HAP-1 (cell line): ENCODE measurements at regions not wholly inside any gene's neighbourhood (a gene's known extent, or its start where the extent isn't known, plus 50 kb on each side); places are given as distances from the start of the nearest gene placed in this dataset.

Experiments
- DNase-seq, 2 experiments: peaks; one replicate each; pipeline ENCODE4 v3.0.0-alpha.2; 2016 to 2020; ENCODE audit warnings: low spot score in 2 of 2
- H3K27me3 ChIP-seq: fragments of 250-450 bp; sonication (Bioruptor Pico); 2 replicates; pipeline ENCODE4 v1.5.1; 2020; ENCODE audit warnings: low read depth, mild to moderate bottlenecking, moderate library complexity
- H3K36me3 ChIP-seq: fragments of 250-450 bp; sonication (Bioruptor Pico); replicated peaks from 2 replicates; pipeline ENCODE4 v1.5.1; 2020; ENCODE audit warnings: mild to moderate bottlenecking
- H3K4me1 ChIP-seq: fragments of 250-450 bp; sonication (Bioruptor Pico); 2 replicates; pipeline ENCODE4 v1.5.1; 2020; ENCODE audit warnings: mild to moderate bottlenecking
- H3K4me3 ChIP-seq: fragments of 250-450 bp; sonication (Bioruptor Pico); 2 replicates; pipeline ENCODE4 v1.5.1; 2020; ENCODE audit warnings: mild to moderate bottlenecking, moderate library complexity
- H3K9me3 ChIP-seq: fragments of 250-450 bp; sonication (Bioruptor Pico); 2 replicates; pipeline ENCODE4 v1.5.1; 2020; ENCODE audit warnings: mild to moderate bottlenecking, moderate library complexity
- in situ Hi-C: fragments of 300-500 bp; cut with MboI; formaldehyde crosslinking; loops from 3 replicates; pipeline ENCODE4 v1.14.3; 2020; ENCODE audit warnings: low sequenced_read_pairs, inconsistent platforms, mixed read lengths

DNA sequence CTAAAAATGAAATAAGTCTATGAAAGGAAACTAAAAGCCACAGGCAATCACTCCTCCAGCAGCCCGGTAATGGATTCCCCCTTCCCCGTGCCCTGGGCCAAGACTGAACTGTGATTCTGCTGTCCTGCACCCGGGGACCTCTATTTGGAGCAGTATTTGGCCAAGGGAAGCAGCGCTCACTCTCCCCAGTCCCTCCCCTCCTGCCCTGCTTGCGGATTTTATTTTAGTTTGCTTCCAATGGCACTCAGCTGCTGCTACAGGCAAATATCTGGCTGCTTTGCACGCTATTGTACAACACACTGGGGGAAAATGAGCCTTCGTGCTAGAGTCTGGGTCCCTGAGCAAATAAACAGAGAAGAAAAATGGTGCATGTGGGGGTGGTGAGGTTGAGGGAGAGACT, 975.7 kb upstream of the RBFOX1 start:
- 0 out of 2 replicates have a peak, but pooled peaks cover 2% of the 10 kb centered on the region for H3K9me3 ChIP-seq
- no peaks in the 10 kb centered on the region for H3K4me1 ChIP-seq
- in situ Hi-C loops, result no loop called here

DNA sequence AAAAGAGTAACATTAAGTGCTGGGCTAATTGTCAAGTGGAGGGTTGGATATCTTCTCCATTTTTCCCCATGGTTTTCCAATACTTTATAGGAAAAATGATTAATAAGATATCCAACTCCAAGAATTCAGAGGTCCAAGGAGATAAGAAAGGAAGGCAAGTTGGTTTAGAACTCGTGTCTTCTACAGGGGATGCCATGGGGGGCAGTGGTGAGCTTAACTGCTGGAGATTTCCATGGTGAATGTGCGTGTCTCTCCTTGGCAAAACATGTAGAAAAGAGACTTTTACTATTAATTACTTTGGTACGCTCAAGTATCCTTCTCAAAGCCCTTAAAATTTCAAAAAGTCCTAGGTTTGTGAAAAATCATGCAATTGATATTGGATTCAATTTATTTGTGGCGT, 982.9 kb upstream of the RBFOX1 start:
- H3K4me1 ChIP-seq, result no peaks in the 10 kb centered on the region
- H3K27me3 ChIP-seq, result no peaks in the 10 kb centered on the region
- no peaks in the 10 kb centered on the region for H3K9me3 ChIP-seq
- in situ Hi-C loops, result no loop called here
- no peak overlapping the region for H3K4me3 ChIP-seq
- no peaks in the 10 kb centered on the region for H3K36me3 ChIP-seq
- no peak for DNase-seq

More for the DNA sequence above, 975.7 kb upstream of the RBFOX1 start:
- no peak for DNase-seq
- Histone ChIP-seq H3K27me3 (no peaks in the 10 kb centered on the region), H3K36me3 (no peaks in the 10 kb centered on the region), H3K4me3 (no peak overlapping the region)

- no peaks in the 10 kb centered on the region for H3K27me3 ChIP-seq
- no peaks in the 10 kb centered on the region for H3K4me1 ChIP-seq
- H3K4me3 ChIP-seq, result no peak overlapping the region
- H3K36me3 ChIP-seq, result no peaks in the 10 kb centered on the region
- H3K9me3 ChIP-seq, result no peaks in the 10 kb centered on the region
- in situ Hi-C loops, result no loop called here
- no peak for DNase-seq
These were observed 987.6 kb upstream of the RBFOX1 start for GRCh38 chr16:6345090-6345489.

GRCh38 chr16:6343157-6343556, 989.5 kb upstream of the RBFOX1 start:
- in situ Hi-C loops, result no loop called here
- Histone ChIP-seq H3K4me3 (no peak overlapping the region), H3K4me1 (no peaks in the 10 kb centered on the region), H3K27me3 (no peaks in the 10 kb centered on the region), H3K9me3 (no peaks in the 10 kb centered on the region), H3K36me3 (no peaks in the 10 kb centered on the region)
- no peak for DNase-seq

DNA sequence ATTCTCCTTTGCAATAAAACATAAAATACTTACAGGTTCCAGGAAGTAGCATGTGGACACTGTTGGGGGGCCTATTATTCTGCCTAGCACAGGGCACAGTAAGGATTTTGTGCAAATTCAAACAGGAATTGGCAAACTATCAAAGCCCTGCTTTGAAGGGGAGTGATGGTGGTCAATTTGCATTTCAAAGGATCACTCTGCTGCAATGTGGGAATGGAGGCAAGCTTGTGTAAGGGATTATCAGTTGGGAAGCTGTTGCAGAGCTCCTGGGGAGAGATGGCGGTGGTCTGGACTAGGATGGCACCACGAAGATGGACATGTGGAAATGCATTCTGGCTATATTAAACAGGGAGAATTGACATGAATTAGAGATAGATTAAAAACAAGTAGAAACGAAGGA, 990.7 kb upstream of the RBFOX1 start:
- Histone ChIP-seq H3K36me3 (no peaks in the 10 kb centered on the region), H3K4me3 (no peak overlapping the region), H3K27me3 (no peaks in the 10 kb centered on the region), H3K9me3 (no peaks in the 10 kb centered on the region), H3K4me1 (no peaks in the 10 kb centered on the region)
- DNase-seq, result no peak
- in situ Hi-C loops, result no loop called here

- in situ Hi-C loops, result no loop called here
- Histone ChIP-seq H3K9me3 (no peaks in the 10 kb centered on the region; the same call in 1 of the 2 replicates), H3K4me1 (no peaks in the 10 kb centered on the region), H3K4me3 (no peak overlapping the region), H3K27me3 (no peaks in the 10 kb centered on the region), H3K36me3 (no peaks in the 10 kb centered on the region)
- DNase-seq, result peak; percentile 3 to 17
These were observed 997.6 kb upstream of the RBFOX1 start for GRCh38 chr16:6335072-6335471.

GRCh38 chr16:6331770-6332169, 1000.9 kb upstream of the RBFOX1 start:
- H3K4me3 ChIP-seq, result no peak overlapping the region
- H3K36me3 ChIP-seq, result no peaks in the 10 kb centered on the region
- H3K4me1 ChIP-seq, result no peaks in the 10 kb centered on the region
- no peak for DNase-seq
- H3K27me3 ChIP-seq, result no peaks in the 10 kb centered on the region
- in situ Hi-C loops, result no loop called here
- H3K9me3 ChIP-seq, result no peaks in the 10 kb centered on the region; the same call in 1 of the 2 replicates

GRCh38 chr16:6317934-6318333, 1014.7 kb upstream of the RBFOX1 start:
- Histone ChIP-seq H3K27me3 (no peaks in the 10 kb centered on the region), H3K4me1 (no peaks in the 10 kb centered on the region), H3K9me3 (no peaks in the 10 kb centered on the region), H3K4me3 (no peak overlapping the region), H3K36me3 (no peaks in the 10 kb centered on the region)
- no peak for DNase-seq
- in situ Hi-C loops, result no loop called here

DNA sequence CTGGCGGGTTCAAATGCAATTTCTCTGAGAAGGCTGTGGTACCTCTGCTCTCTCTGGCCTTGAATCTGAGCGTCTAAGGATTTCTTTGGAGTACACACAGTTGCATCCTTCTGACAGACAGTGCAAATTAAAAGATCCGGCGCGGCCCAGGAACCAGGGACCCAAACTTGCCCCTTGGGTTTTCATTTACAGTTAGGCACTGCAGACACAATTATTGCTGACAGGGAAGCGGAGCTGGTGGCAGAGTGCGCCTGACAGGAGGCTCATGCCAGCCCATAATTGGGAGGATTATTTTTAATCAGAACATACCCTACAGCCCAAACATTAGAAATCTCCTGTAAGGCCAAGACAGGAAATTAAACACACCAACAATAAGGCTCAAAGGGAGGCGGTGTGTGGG, 1023.4 kb upstream of the RBFOX1 start:
- H3K36me3 ChIP-seq, result no peaks in the 10 kb centered on the region
- H3K4me1 ChIP-seq, result no peaks in the 10 kb centered on the region
- H3K9me3 ChIP-seq, result no peaks in the 10 kb centered on the region
- H3K4me3 ChIP-seq, result no peak overlapping the region
- no peaks in the 10 kb centered on the region for H3K27me3 ChIP-seq
- in situ Hi-C loops, result no loop called here
- no peak for DNase-seq

DNA sequence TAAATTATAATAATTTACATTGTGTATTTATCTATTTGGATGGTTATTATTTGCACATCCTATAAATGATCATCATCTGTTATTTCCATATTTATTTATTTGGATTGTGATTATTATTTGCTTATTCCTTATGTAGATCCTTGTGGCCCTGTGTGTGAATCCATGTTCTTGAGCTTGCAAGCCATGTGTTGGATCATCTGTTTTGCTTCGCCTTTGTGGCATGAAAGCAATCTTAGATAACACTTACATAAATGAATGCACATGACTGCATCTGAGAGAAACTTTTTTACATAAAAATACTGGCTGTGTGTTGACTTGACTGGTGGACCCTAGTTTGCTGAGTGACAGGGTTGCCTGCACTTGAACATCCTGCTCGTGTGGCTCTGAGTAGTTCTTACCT, 1024.5 kb upstream of the RBFOX1 start:
- in situ Hi-C loops, result no loop called here
- no peaks in the 10 kb centered on the region for H3K4me1 ChIP-seq
- DNase-seq, result no peak

GRCh38 chr16:6300523-6300922, 1032.1 kb upstream of the RBFOX1 start:
- no peaks in the 10 kb centered on the region for H3K9me3 ChIP-seq
- H3K36me3 ChIP-seq, result no peaks in the 10 kb centered on the region
- in situ Hi-C loops, result no loop called here
- no peak overlapping the region for H3K4me3 ChIP-seq
- H3K27me3 ChIP-seq, result no peaks in the 10 kb centered on the region
- DNase-seq, result no peak
- no peaks in the 10 kb centered on the region for H3K4me1 ChIP-seq

More for the DNA sequence above, 1024.5 kb upstream of the RBFOX1 start:
- Histone ChIP-seq H3K9me3 (no peaks in the 10 kb centered on the region), H3K4me3 (no peak overlapping the region), H3K36me3 (no peaks in the 10 kb centered on the region), H3K27me3 (no peaks in the 10 kb centered on the region)

DNA sequence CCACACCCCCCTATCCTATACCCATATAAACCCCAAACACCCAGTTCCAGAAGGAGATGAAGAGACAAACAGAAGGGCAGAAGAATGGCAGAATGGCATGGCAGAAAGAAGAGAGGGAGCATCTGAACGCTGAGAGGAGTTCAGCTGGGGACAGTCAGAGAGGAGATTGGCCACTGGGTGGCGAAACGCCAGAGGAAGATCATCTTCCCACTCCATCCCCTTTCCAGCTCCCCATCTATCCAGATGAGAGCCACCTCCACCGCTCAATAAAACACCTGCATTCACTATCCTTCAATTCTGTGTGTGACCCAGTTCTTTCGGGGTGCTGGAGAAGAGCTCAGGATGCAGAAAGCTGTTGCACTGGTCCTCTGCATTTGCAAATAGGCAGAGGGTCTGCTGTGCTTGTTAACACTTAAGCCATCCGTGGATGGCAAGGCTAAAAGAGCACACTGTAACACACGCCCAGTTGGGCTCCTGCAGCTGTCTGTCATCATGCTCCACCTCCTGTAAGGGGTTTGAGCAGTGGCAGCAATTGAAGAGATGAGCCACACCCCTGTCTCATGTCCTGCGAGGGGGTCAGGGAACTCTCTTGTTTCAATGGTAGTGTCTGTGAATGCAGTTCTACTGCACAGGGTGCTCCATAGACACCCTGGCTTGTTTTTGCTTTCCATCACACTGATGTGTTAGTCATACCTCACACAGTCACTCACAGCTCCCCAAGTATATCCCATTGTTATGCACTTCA, 1034.8 kb upstream of the RBFOX1 start:
- no peaks in the 10 kb centered on the region for H3K9me3 ChIP-seq
- DNase-seq, result no peak
- in situ Hi-C loops, result no loop called here
- no peaks in the 10 kb centered on the region for H3K36me3 ChIP-seq
- H3K27me3 ChIP-seq, result no peaks in the 10 kb centered on the region
- no peak overlapping the region for H3K4me3 ChIP-seq
- H3K4me1 ChIP-seq, result no peaks in the 10 kb centered on the region

- no peaks in the 10 kb centered on the region for H3K27me3 ChIP-seq
- in situ Hi-C loops, result no loop called here
- H3K4me3 ChIP-seq, result no peak overlapping the region
- H3K9me3 ChIP-seq, result no peaks in the 10 kb centered on the region
- no peaks in the 10 kb centered on the region for H3K4me1 ChIP-seq
- DNase-seq, result no peak
- no peaks in the 10 kb centered on the region for H3K36me3 ChIP-seq
These were observed 1046.5 kb upstream of the RBFOX1 start for GRCh38 chr16:6286176-6286575.

DNA sequence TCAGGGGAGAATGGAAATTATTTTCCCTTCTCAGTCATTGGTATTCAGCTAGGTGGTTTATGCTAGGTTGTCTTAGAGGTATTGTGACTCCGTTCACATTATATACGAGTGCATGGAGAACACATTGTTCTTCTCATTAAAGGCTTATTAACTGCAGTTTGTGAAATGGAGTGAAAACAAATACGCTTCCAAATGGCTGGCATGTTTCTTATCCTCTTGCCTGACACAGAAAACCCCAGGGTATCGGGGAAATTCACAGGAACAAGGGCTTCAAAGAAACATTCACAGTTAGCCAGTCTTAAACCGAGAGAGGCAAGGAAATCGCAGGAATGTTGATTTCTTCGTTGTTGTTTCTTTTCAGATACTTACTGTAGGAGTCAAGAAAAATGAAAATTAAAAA, 1047.9 kb upstream of the RBFOX1 start:
- Histone ChIP-seq H3K36me3 (no peaks in the 10 kb centered on the region), H3K4me1 (no peaks in the 10 kb centered on the region), H3K4me3 (no peak overlapping the region), H3K9me3 (no peaks in the 10 kb centered on the region; the same call in 1 of the 2 replicates), H3K27me3 (no peaks in the 10 kb centered on the region)
- in situ Hi-C loops, result no loop called here
- DNase-seq, result no peak

- Histone ChIP-seq H3K9me3 (peaks cover 2% of the 10 kb centered on the region; the same call in 1 of the 2 replicates), H3K36me3 (no peaks in the 10 kb centered on the region), H3K4me1 (no peaks in the 10 kb centered on the region), H3K27me3 (no peaks in the 10 kb centered on the region), H3K4me3 (no peak overlapping the region)
- DNase-seq, result no peak
- in situ Hi-C loops, result no loop called here
These were observed 1050.7 kb upstream of the RBFOX1 start for GRCh38 chr16:6281994-6282393.
